Peyer's patch (tissue), 4 donors: ENCODE measurements at regions not wholly inside any gene's neighbourhood (a gene's known extent, or its start where the extent isn't known, plus 50 kb on each side); places are given as distances from the start of the nearest gene placed in this dataset.

Experiments
- POLR2A ChIP-seq, 2 donors: fragments of 450-650 bp; IDR thresholded peaks; one replicate each; pipeline ENCODE4 v1.5.1; 2017; ENCODE audit warnings: antibody characterized with exemption in 2 of 2, mild to moderate bottlenecking in 2 of 2, moderate library complexity in 2 of 2
- TF ChIP-seq, protein P1 (sequence below), 6 experiments: fragments of 450-650 bp in 4 of 6; fragments of 200-600 bp in 2 of 6; sonication (generic) in 1 of 6; IDR thresholded peaks; one replicate each; pipeline ENCODE4 v1.5.1; 2017 to 2019; ENCODE audit warnings: antibody characterized with exemption in 6 of 6, mild to moderate bottlenecking in 3 of 6, moderate library complexity in 1 of 6

DNA sequence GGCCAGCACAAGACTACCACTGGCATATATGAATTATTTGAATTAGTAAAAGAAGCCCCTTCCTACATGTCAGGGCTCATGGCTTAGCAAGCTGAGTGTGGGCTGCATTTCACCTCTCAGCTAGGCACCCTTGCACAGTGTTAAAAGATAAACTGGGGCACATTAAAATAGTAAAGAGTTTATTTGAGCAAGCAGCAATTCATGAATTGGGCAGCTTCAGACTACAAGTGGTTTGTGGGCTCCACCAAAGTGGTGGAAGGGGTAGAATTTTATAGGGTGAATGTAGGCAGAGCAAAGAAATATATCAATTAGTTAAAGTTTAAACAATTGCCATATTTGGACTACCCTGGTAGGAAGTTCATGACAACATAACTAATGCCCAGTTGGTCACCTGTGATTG, 178.8 kb downstream of the PLPP3 start:
- TF ChIP-seq, protein P1, sequence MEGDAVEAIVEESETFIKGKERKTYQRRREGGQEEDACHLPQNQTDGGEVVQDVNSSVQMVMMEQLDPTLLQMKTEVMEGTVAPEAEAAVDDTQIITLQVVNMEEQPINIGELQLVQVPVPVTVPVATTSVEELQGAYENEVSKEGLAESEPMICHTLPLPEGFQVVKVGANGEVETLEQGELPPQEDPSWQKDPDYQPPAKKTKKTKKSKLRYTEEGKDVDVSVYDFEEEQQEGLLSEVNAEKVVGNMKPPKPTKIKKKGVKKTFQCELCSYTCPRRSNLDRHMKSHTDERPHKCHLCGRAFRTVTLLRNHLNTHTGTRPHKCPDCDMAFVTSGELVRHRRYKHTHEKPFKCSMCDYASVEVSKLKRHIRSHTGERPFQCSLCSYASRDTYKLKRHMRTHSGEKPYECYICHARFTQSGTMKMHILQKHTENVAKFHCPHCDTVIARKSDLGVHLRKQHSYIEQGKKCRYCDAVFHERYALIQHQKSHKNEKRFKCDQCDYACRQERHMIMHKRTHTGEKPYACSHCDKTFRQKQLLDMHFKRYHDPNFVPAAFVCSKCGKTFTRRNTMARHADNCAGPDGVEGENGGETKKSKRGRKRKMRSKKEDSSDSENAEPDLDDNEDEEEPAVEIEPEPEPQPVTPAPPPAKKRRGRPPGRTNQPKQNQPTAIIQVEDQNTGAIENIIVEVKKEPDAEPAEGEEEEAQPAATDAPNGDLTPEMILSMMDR (IDR thresholded peaks at IDR 0.05): no peak
- no peak for TF ChIP-seq POLR2A (IDR thresholded peaks at IDR 0.05)
